NCI-H345 (cell line): ENCODE measurements at regions not wholly inside any gene's neighbourhood (a gene's known extent, or its start where the extent isn't known, plus 50 kb on each side); places are given as distances from the start of the nearest gene placed in this dataset.

Experiments used
- DNase-seq: peaks from one replicate; lab custom pipeline; 2025; lab: John Stamatoyannopoulos, UW

DNA sequence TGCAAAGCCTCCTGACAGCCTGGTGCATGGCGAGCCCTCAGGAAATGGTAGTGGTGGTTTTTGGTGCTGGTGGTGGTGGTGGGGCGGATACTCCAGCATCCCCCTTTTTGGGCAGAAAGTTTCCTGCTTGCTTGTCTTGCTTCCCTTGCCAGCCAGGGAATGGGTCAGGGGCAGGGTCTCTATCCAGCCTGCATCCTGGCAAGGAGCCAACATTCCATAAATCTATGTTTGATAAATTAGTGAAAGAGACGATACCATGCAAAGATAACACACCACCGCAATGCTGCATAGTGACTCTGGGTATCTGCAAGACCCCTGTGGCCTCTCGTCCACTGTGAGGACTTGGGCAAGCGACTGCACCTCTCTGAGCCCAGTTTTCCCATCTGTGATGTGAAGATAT, 246.2 kb downstream of the LRFN2 start:
- DNase-seq = no peak

GRCh38 chr6:40340196-40340595, 247.0 kb downstream of the LRFN2 start:
- DNase-seq = no peak

GRCh38 chr6:40338306-40338705, 248.9 kb downstream of the LRFN2 start:
- DNase-seq = no peak

DNA sequence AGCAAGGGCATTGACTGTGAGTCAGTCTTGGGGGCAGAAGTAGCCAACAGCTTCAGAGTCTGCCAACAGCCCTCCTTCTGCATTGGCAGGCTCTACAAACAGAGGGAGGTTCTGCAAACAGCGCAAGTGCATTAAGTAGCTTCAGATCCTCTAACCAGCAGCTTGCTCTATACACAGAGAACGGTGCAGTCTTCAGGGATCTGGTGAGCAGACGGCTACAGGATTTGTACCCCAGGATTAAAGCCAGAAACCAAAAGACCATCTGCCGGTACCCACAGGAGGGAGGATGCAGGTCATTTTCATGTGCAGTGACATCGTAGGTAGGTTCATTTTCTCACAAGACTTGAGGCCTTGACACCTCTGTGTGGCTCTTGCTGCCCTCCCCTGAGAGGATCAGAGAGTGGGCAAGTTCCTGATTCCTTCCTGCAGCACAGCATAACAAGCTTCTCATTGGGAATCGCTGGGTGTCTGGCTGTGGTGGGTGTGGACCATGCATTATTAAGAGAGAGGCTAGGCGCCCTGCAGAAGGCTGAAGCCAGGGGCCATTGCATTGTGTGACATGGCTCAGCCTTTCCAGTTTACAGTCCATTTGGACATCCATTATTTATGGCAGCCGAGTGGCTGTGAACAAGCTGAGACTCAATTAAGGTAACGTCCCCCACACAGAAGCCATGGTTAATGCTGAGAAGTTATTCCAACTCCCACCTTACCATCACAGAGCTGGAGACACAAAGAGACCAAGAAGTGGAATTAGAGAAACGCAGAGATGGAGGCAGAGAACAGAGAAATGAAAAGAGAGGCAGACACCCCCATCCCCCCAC, 250.0 kb downstream of the LRFN2 start:
- no peak for DNase-seq

DNA sequence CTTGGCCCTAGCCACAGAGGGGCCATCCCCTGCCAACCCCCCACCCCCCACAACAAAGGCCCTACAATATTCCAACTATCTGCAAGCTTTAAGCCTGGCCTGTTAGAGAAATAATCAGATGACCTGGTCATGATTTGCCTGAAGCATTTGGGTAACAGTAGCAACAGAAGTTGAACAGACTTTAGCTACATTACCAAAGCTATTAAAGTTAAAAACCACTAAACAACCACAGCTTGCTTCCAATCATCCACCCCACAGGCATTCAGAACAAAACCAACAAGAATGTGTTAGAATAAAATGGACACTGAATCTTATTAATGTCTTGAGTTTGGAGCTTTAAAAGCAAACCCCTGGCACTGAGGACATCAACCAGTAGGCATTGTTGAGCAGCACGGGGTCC, 250.9 kb downstream of the LRFN2 start:
- DNase-seq = no peak

- DNase-seq = no peak
Observed at GRCh38 chr6:40334496-40335270, 252.5 kb downstream of the LRFN2 start.

DNA sequence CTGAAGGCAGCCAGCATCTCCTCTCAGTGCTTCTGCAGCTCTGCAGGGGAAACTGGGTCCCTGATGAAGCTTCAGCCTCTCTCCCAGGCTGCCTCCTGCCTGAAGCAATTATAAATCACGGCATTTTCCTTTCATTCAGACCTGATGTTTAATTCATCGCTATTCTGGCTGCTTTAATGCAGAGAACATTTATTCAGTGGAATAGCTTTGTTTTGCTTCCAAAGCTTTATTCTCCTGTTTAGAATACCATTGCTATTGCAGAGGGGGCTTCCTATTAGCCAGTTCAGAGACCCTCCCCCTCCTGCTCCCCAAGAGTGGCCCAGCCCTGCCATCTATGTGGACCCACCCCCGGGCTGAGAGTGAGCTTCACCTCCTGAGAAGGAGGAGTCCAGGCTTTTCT, 255.6 kb downstream of the LRFN2 start:
- no peak for DNase-seq

- DNase-seq = no peak
Observed at GRCh38 chr6:40330301-40330721, 256.9 kb downstream of the LRFN2 start.

- DNase-seq = no peak
Observed at GRCh38 chr6:40328986-40329545, 258.1 kb downstream of the LRFN2 start.

DNA sequence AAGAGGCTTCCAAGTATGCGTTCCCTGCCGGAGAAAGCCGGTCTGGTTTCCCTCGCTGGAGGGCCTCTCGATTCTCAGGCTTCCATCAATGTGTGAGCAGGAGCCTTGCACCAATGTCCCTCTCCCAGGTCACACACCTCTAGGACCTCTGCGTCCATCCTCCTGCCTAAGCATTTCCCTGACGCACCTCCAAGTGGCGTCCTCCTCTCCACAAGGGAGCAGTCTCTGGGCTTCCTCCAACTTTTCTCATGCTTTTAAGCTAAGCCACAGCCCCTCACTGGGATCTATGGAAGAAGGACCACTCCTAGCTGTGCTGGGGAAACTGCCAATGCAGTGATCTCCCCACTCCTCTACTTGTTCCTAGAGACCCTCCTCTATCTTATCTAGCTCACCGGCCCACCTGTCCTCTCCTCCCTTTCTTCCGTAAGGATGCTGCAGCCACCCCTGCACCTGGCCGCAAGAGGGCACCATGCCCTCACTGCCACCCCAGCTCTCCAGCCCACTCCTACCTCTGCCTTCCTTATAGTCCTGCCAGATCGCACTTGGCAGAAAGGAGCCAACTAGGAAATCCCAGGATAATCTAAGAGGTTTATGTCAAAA, 258.7 kb downstream of the LRFN2 start:
- DNase-seq = peak; percentile 77

DNA sequence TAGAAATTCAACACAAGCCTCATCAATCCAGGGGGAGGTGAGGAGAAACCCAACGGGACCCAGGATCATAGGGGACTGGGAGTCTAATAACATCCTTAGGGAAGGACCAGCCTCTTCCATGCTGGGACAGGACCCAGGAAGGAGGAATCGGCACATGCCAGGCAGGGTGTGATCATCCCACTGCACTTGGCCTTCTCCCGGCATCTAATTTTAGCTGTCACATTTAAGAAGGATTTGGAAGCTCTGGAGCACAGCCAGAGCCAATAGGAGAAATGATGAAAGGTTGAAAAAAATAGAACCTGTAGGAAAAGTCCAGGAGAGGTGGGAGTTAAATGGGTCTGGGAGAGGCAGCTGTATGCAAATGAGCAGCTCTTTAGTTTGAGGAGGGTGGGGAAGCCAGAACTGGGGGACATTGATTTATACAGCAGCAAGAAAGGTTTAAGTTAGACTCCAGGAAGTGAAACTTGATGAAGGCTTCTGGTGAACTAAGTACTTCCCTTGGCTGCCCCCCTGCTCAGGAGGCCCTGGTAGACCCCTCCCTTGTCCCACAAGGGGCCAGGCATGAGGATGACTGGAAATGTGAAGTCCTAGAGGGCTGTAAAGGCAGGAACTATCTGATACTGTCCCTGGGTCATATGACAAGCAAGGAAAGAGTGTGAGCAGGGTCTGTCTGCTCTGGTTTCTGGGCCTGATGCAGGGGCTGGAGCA, 260.3 kb downstream of the LRFN2 start:
- peak; percentile 80 for DNase-seq

- no peak for DNase-seq
Observed at GRCh38 chr6:40325791-40326190, 261.4 kb downstream of the LRFN2 start.

DNA sequence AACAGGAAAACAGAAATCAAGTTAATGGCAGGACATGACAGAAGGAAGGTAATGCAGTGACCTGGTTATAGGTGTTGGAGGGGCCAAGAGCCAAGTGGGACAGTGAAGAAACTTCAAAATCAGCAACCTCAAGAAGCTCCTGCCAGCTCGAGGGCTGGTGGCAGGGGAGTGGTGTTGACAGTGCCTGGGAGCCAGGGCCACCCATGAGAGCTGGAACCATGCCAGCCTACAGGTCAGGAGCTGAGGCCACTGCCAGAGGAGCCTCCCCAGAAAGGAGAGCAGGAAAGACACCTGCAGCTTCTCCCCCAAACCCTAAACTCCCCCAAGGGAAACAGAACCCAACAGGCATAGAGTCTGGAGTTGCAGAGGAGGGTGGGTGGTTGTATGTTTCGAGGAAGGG, 262.1 kb downstream of the LRFN2 start:
- DNase-seq = peak; percentile 41

GRCh38 chr6:40323881-40324634, 263.1 kb downstream of the LRFN2 start:
- DNase-seq = peak; percentile 80

DNA sequence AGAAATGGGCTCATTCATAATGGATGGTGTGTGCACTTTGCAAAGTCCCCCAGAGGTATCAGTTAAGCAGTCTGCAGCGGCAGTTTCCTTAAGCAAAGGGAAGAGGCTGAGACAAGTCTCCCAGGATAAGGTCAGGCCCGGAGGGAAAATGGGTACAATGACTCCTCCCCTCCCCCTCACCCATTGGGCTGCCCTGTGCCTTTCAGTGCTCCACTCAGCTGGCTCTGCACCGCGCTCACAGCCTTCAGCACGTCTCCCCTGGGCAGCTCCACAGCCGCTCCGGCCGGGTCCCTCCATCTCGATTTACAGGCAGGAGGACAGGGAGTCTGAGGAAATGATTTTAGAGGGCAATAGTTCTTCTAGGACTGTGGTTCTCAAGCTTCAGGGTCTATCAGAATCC, 264.8 kb downstream of the LRFN2 start:
- DNase-seq = no peak

DNA sequence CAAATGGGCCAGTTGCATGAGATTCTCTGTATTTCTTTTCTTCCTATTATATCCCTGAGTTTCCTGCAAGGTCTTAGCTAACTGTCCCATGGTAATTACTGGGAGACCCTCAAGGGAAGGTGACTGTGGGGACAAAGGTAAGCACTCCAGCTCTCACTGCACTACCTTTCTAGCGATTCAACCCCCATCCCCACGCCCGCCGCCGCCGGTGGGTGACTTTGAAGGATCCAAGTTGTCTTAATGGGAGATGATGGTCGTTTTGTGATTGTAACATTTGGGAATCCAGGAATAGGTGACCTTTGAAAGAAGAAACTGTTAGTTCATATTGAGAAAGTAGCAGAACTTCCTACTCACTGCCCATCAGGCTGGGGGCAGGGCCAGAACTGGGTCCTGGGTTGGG, 265.5 kb downstream of the LRFN2 start:
- DNase-seq = no peak

- DNase-seq = no peak
Observed at GRCh38 chr6:40320947-40321346, 266.2 kb downstream of the LRFN2 start.

- no peak for DNase-seq
Observed at GRCh38 chr6:40320441-40320840, 266.7 kb downstream of the LRFN2 start.

DNA sequence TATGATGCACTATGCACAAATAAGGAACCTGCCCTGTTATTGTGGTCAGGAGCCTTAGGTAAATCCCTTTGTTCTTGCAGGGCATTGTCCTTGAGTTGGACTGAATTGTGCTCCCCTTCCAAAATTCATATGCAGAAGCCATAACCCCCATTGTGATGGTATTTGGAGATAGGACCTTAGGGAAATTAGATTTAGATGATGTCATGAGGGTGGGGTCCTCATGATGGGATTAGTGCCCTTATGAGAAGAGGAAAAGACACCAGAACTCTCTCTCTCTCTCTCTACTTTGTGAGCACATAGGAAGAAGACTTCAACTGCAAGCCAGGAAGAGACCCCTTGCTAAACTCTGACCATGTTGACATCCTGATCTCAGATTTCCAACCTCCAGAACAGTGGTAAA, 268.0 kb downstream of the LRFN2 start:
- no peak for DNase-seq

DNA sequence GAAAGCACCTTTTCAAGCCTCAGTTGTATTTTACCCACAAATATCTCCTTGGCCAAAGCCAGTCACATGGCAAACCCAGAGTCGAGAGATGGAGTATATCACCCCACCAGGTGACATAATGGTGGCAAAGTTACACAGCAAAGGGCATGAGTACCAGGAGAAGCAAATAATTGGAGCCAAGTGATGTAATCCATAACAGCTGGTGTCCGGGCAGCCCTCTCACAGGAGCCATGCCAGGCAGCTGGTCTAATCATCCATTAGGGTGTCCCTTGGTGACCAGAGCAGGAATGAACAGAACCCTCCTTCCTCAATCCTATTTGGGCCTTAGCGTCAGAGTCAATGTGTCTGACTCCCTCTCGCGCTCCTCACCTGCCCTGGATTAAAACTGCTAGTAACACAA, 272.1 kb downstream of the LRFN2 start:
- no peak for DNase-seq

DNA sequence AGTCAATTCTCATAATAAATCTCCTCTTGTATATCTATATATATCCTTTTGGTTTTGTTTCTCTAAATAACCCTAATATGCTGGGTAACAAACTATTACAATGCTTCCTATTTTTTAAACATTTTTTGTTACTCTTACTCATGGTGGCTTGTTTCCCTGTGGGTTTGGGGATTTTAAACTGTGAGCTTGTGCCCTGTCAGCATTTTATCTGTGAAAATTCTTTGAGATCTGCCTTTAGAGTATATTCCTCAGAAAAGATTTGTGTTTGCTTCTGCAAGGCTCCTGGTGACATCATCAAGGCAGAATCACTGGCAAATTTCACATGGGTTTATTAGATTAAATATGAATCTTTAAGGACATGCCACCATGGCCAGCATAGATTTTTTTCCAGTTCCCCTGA, 273.6 kb downstream of the LRFN2 start:
- DNase-seq = no peak
